NCI-H2107 (cell line): ENCODE measurements at regions not wholly inside any gene's neighbourhood (a gene's known extent, or its start where the extent isn't known, plus 50 kb on each side); places are given as distances from the start of the nearest gene placed in this dataset.

Experiments
- DNase-seq: peaks from one replicate; lab custom pipeline; 2025; lab: John Stamatoyannopoulos, UW

DNA sequence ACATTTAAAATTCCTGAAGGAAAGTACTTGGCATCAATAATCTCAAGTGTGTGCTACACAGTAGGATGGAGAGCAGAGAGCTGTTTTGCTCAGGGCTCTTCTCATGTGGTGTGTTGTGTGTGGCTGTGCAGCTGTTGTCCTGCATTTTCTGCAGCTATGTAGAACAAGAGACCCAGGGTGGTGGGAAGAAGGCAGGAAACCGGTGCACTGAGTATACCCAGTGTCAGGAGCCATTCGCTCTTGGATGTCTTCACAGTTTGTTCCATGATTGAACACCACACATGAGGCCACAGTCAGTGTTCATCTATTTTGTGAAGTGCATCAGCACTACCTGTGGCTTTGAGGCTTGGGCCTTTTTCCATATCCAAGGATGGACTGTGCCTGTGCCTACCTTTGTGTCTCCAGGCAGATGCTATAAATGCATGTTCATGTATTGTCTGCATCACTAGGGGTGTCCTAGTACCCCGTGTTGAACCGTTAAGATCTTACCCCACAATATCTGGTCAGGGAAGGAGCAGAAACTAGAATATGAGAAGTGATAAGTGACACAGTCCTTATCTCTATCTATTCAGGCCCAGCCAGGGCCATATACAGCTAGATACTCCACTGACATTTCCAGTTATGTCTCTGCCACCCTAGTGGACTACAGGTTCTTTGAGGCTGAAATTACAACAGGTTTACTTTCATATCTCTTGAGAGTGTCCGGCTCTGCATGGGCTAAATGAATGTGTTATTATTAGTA, 194.3 kb downstream of the NR2F2 start:
- no peak for DNase-seq

- no peak for DNase-seq
Measured at GRCh38 chr15:96535148-96535547, 204.6 kb downstream of the NR2F2 start.

- no peak for DNase-seq
Measured at GRCh38 chr15:96538491-96538890, 208.0 kb downstream of the NR2F2 start.

- DNase-seq = no peak
Measured at GRCh38 chr15:96540283-96540682, 209.8 kb downstream of the NR2F2 start.

DNA sequence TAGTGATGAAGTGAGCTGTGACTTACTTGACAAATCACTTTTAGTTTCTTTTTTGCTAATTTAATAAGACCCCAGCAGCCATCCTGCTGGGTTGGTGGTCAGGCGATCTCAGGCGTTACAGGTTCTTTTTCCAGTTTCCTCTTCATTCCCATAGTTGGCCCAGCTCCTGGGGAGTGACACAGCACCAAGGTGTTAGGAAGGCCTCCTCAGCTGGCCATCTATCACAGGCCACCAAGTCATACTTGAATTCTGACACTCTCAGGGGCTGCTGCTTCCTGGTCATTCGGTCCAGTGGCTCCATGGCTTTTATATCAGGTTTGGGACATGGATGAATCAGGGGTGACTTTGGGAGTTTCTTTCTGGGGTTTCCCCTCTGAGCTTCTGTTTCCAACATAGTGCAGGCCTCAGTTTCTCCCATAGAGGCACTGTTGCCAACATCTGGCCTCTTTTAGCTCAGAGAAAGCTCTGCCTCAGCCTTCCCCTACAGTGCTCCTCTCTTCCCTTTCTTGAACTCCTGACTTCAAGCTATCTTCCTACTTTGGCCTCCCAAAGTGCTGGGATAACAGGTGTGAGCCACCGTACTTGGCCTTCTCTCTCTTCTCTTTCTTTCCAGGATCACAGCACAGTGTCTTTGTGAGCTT, 211.8 kb downstream of the NR2F2 start:
- DNase-seq = no peak

GRCh38 chr15:96544162-96544756, 213.8 kb downstream of the NR2F2 start:
- DNase-seq = no peak

DNA sequence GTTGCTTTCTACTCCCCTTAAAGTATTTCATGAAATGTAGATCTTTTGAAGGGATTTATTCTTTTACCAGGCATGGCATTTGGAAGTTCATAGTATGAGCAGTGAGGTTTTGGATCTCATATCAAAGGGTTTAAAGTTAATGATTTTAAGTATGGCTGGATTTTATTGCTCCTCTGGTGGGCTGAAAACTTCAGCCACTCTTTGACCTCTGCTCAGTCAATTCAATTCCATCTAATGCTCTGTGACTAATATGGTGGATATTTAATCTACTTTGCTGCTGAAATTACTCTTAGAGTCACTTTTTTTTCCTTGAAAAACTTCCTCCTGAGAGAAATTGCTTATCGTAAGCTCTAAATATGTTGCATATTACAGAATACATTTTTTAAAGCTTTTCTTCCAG, 218.6 kb downstream of the NR2F2 start:
- DNase-seq = no peak

DNA sequence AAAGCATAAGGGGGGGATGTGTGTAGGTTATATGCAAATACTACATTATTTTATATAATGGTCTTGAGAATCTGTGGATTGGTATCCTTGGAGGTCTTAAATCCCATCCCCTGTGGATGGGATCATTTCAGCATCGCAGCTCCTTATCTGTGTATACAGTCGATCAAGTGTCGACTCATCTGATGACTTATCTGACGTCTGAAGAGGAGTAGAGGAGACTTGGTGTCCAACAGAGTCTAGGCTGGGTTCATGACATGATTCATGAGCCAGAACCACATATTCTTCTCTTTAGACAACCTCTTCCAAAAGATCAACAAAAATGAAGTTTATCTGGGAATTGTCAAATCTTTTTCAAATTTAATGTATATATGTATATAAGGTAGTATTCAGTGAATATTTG, 220.7 kb downstream of the NR2F2 start:
- DNase-seq = no peak

DNA sequence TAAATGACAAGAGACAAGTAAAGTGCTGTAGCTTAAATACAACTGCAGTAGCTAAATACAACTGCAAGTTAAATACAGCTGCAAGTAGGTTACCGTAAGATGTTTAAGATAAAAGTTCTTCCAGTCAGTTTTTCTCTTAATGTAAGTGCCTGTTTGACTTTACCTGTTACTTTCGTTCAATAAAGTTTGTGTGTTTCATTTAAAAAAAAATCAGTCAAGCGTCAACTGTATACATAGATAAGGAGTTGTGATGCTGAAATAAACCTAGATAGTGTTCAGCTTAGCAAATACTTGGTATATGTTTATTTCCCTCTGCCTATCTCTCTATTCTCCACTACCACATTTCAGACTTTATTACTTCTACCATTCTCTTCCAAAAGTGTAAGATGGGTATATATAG, 221.2 kb downstream of the NR2F2 start:
- DNase-seq = no peak

- DNase-seq = no peak
Measured at GRCh38 chr15:96553006-96553405, 222.5 kb downstream of the NR2F2 start.

DNA sequence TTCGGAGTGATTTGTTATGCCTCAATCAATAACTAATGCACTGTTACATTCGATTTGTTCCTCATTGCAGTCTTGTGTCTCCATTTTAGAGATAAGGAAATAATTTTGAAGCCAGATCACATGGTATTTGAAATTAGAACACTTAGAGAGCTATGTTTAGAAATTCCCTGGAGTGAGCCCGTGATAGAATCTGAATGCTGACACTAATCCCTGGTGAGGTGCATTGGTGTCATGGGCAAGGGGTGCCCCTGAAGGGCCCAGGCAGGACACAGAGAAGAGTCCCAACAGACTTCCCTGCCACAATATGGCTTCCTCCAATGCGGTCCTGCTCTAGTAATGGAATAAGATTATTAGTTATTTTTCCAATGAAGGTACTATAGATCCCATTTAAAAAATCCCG, 223.0 kb downstream of the NR2F2 start:
- no peak for DNase-seq

GRCh38 chr15:96553931-96554330, 223.4 kb downstream of the NR2F2 start:
- no peak for DNase-seq

GRCh38 chr15:96554541-96554940, 224.0 kb downstream of the NR2F2 start:
- DNase-seq = no peak

GRCh38 chr15:96559087-96559486, 228.6 kb downstream of the NR2F2 start:
- no peak for DNase-seq

DNA sequence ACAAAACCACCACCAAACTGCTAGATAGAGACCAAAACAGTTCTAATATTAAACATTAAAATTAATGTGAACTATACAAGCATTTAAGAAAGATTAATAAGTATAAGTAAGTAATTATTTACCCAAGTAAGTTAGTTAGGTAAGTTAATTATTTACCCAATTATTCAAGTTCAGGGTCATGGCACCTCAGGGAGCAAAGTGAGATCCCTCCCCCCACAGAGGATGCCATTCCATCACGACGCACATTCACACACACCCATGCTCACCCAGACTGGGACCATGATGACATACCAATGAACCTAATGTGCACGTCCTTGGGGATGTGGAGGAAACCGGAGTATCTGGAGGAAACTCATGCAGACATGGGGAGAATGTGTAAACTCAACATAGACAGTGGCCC, 229.1 kb downstream of the NR2F2 start:
- no peak for DNase-seq

DNA sequence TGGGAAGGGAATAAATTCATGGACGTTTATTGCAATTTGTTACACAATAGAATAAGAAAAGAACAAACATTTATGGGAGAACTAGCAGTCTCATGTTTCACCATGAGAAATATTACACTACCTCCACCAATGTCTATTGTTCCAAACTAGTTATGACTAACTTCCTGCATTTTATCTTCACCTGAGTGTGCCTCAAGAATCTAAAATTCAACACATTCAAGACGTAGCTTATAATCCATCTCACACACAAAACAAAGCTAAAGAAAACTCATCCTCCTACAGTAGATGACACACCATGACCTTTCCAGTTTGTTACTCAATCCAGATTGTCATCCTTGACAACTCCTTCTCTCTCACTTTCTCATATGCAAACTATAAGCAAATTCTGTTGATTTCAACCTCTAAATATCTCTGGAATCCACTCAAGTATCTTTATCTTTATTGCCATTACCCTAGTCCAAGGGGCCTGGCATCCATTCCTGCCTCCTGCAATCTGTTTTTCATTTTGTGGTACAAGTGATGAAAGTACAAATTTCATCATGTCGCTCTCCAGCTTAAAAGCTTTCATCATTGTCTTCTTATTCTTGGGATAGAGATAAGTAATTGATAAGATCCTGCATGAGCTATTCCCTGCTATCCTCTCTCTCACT, 229.9 kb downstream of the NR2F2 start:
- no peak for DNase-seq

- DNase-seq = no peak
Measured at GRCh38 chr15:96561593-96561992, 231.1 kb downstream of the NR2F2 start.

- DNase-seq = no peak
Measured at GRCh38 chr15:96564546-96564945, 234.0 kb downstream of the NR2F2 start.

- no peak for DNase-seq
Measured at GRCh38 chr15:96565266-96565665, 234.8 kb downstream of the NR2F2 start.

- DNase-seq = no peak
Measured at GRCh38 chr15:96574782-96575181, 244.3 kb downstream of the NR2F2 start.

DNA sequence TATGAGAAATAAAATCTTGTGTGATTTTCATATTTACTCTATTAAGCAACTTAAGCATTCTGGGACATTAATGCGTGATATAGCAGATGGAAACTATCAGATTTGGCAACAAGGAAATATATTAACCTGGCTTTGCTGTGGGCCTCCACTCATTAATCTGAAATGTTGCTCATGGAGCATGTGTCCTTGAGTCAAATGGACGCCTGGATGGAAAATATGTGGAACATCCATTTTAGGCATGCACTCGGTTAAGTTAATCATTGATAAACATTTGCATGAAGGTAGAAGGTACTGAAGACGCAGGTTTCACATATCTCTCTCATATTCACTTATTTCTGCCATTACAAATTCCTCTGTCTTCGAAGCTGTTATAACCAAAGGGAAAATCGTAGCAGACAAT, 246.1 kb downstream of the NR2F2 start:
- no peak for DNase-seq

DNA sequence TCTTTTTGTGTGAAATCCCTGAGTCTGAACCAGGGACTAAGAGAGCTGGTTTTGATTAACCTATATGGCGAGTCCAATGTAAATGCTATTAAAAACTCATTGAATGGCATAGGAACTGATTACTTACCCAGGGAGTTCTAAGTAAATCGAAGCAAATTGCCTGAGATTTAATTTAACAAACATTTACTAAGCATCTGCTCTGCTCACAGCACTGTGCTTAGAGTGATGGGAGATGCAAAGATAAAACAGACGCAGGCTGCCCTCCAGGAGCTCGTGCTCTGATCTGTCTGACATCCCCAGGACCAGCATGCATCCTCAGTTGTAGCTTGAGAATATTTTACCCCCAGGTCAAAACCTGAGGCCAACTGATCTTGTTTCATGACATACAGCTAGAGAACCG, 247.9 kb downstream of the NR2F2 start:
- no peak for DNase-seq

DNA sequence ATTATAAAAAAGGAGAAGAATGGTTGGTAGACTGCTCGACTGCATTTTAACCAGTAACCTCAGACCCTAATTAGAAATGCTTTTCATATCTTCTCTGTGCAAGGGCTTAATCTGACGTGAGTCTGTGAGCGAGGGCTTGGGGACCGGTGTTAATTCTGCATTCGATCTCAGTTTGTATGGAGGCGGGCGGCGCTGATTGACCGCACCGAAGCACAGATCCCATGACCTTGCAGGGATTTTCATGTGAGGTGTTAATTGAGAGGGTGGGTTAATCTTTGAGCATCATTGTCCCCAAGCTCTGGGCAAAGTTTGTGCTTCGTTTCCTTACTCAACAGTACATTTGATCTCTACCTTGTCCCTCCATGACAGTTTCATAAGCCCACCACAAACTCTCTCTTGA, 250.9 kb downstream of the NR2F2 start:
- no peak for DNase-seq
